ENCODE measurements at regions not wholly inside any gene's neighbourhood (a gene's known extent, or its start where the extent isn't known, plus 50 kb on each side); places are given as distances from the start of the nearest gene placed in this dataset.

DNA sequence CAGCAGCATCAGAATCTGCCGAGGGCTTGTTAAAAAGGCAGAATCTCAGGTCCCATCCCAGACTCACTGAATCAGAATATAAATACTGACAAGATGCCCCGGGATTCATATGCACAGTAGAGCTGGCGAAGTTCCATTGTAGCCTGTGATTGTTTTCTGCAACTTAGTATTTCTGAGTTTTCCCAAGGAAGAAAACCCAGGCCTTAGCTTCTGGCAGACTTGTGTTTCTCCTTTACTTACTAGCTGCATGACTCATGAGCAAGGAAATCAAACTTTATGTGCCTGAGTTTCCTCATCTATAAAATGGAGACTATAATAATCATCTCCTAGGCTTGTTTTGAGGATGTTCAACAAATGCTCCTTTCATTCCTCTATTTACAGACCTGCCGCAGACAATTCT is 278.5 kb upstream of the PLEKHG7 start:
- Histone ChIP-seq H3K27me3 (no peaks in the 10 kb centered on the region), H3K4me3 (no peak overlapping the region), H3K36me3 (no peaks in the 10 kb centered on the region), H3K4me1 (peaks cover 0 to 18% (median 11%) of the 10 kb centered on the region in 12 donors), H3K9me3 (no peaks in the 10 kb centered on the region), H3K27ac (peak overlapping the region in 2 of 12 donors; percentile 26 to 37)
- ATAC-seq, result no peak
- WGBS, 4 donors, result 58 to 72% (median 62%) methylated on average over 4 of the region's 4 CpGs
- no peak for DNase-seq
- TF ChIP-seq CTCF (IDR thresholded peaks at IDR 0.05) (no peak), POLR2A (IDR thresholded peaks at IDR 0.05) (no peak)
- intact Hi-C loops (cut with DNase I), result no loop called here

DNA sequence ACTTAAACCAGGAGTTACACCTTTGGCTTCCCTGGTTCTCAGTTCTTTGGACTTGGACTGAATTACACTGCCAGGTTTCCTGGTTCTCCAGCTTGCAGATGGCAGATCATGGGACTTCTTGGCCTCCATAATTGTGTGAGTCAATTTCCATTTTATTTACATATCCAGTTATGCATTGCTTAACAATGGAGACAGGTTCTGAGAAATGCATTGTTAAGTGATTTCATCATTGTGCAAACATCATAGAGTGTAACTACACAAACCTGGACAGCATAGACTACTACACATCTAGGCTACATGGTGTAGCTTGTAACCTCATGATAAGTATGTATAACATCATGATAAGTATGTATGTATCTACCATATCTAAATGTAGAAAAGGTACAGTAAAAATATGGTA is 276.1 kb upstream of the BTG1 start:
- H3K4me3 ChIP-seq, result no peak overlapping the region
- no peak for DNase-seq
- H3K36me3 ChIP-seq, result no peaks in the 10 kb centered on the region
- intact Hi-C loops (cut with DNase I), result no loop called here
- peaks cover 0 to 23% (median 11%) of the 10 kb centered on the region in 12 donors for H3K4me1 ChIP-seq
- TF ChIP-seq POLR2A (IDR thresholded peaks at IDR 0.05) (no peak), CTCF (IDR thresholded peaks at IDR 0.05) (no peak)
- no peaks in the 10 kb centered on the region for H3K9me3 ChIP-seq
- H3K27ac ChIP-seq, result no peak overlapping the region
- ATAC-seq, result no peak
- H3K27me3 ChIP-seq, result no peaks in the 10 kb centered on the region

DNA sequence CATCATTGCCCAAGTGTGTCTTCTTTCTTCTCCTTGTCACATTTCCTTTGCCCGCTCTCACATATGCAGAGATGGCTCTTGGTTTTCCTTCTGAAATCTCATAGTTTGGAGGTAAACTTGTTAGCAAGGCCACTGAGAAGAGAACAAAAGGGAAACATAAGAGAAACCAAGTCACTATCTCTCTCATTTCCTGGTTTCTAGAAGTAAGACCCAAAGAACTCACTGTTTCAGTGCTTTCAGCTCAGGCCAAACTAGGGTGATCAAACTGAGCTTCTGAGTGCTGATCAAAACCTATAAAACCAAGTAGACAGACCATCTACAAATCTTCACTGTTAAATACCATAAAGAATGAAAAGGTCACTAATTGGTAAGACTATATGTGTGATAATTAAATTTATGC is 275.4 kb upstream of the BTG1 start:
- TF ChIP-seq POLR2A (IDR thresholded peaks at IDR 0.05), result no peak
- no peak for TF ChIP-seq CTCF (IDR thresholded peaks at IDR 0.05)
- Histone ChIP-seq H3K4me1 (peaks cover 0 to 28% (median 13%) of the 10 kb centered on the region in 12 donors), H3K27ac (no peak overlapping the region), H3K36me3 (no peaks in the 10 kb centered on the region), H3K4me3 (no peak overlapping the region), H3K9me3 (no peaks in the 10 kb centered on the region), H3K27me3 (no peaks in the 10 kb centered on the region)
- WGBS, 4 donors, result 97 to 100% (median 98%) methylated on average over 1 of the region's 1 CpG
- DNase-seq (no peak), ATAC-seq (no peak)
- intact Hi-C loops (cut with DNase I), result no loop called here

DNA sequence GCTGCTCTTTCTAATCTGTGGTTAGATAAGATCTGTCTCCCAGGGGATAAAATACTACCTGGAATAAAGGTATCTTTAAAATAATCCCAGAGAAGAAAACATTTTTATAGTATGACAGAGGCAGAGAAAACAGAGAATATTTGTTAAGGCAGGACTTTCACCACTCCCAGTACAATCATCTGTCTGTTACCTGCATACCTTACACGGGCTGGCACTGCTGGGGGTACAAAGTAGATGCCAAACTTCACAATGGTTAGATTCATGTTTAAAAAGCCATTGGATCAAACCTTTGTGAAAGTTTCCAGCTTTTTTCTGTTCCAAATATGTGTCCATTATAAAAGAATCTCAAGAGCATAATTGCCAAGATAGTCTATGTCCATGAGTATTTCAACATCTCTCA is 273.6 kb upstream of the BTG1 start:
- ATAC-seq, result no peak
- intact Hi-C loops (cut with DNase I), result loop anchor here in 5 of 10 donors (5.0 to 10.0 kb wide), 4 partner anchors 136 to 274 kb away; partner anchors contain the start of gene BTG1 (in 3 of the 5)

More for the DNA sequence above, 273.6 kb upstream of the BTG1 start:
- Histone ChIP-seq H3K27me3 (no peaks in the 10 kb centered on the region), H3K4me1 (peaks cover 0 to 34% (median 11%) of the 10 kb centered on the region in 12 donors), H3K36me3 (no peaks in the 10 kb centered on the region), H3K9me3 (no peaks in the 10 kb centered on the region), H3K4me3 (no peak overlapping the region), H3K27ac (no peak overlapping the region)
- no peak for TF ChIP-seq POLR2A (IDR thresholded peaks at IDR 0.05)
- TF ChIP-seq CTCF (IDR thresholded peaks at IDR 0.05), result no peak
- WGBS, 4 donors, result 84 to 97% (median 91%) methylated on average over 1 of the region's 1 CpG
- DNase-seq, result no peak

Measured in heart left ventricle (tissue), 16 donors.